Fibroblast of gingiva (primary cell): ENCODE measurements at regions not wholly inside any gene's neighbourhood (a gene's known extent, or its start where the extent isn't known, plus 50 kb on each side); places are given as distances from the start of the nearest gene placed in this dataset.
A peak's percentile ranks its signal among the peaks of the same experiment; 100 is the strongest.

Experiments used
- DNase-seq: peaks from one replicate; pipeline ENCODE4 v3.0.0-alpha.2; 2011; ENCODE audit warnings: low read depth

DNA sequence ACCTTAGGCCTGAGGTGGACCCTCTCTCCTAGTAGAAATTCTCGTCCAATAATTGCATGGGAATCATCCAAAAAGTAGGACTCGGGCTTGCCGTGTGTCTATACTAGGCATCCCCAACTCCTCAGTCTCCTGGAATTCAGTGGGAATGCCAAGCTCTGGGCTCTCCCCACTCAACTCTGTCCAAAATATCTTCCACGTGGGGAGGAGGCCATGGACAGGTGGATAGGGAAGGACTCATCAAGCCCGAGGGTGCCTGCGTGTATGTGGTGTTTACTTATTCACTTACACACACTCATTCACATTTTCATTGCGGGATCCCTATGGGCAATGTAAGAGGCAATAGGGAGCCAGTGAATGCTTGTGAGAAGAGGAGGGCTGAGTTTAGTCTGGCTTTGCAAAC, 383.3 kb downstream of the MN1 start:
- DNase-seq, result no peak

- no peak for DNase-seq
Measured at GRCh38 chr22:27419473-27419872, 382.1 kb downstream of the MN1 start.

DNA sequence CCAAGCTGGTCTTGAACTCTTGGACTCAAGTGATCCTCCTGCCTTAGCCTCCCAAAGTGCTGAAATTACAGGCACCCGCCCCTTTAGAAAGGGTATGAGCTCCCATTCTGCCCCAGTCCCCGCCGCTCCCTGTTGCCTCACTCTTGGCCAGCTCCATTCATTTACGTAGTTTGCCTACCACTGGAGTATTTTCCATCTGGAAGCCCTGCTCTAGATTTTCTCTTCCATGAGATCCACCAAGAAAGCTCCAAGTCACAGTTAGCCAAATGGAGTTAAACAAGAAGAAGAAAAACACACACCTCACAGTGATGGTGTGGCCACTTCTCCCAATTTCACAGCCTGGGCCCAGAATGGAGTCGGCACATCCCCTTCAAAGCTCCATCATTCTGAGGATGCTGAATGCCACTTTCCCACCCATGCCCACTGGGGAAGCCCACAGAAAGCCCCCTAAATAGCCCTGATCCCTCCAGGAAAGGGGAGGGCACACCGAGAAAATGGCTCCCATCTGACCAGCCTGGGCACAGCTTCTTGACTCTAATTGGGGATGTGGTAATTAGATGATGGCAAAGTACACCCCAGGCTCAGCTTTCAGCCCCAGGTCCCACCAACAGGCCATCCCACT, 381.2 kb downstream of the MN1 start:
- DNase-seq, result peak; percentile 36

GRCh38 chr22:27420817-27421361, 380.7 kb downstream of the MN1 start:
- peak; percentile 95 for DNase-seq

- DNase-seq, result no peak
Measured at GRCh38 chr22:27422442-27422841, 379.1 kb downstream of the MN1 start.

DNA sequence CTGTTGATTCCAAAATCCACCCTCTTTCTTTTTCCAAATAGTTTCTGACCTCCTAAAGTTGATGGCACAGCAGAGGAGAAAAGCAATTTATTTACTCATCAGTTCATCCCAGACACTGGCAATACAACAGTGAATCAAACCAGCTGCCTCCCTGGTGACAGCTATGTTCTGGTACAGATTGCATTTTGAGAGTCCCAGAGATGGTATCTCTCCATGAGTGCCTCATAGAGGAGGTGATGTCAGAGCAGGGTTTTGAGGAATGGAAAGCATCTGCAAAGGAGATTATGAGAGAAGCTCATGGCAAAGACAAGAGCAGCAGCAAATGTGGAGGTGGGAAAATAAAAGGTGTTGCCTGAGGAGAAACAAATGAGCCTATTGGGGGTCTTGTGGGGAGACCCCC, 377.2 kb downstream of the MN1 start:
- no peak for DNase-seq

GRCh38 chr22:27429476-27429875, 372.1 kb downstream of the MN1 start:
- DNase-seq, result no peak

DNA sequence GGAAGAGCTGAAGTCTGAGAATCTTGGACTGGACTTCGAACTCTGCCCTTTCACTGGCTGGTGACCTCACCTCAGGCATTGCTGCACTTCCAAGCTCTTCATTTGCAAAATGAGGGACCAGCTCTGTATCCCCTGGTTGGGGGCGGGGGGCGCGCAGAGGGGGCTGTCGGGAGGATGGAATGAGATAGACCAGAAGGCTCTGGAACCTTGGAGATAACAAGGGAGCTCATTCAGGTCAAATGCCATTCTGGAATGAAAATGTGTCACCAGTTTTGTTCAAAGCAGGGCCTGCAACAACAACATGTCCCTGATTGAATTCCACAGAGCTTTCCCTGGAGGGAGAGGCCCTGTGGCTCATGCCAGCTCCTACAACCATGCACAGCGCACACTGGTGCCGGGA, 370.5 kb downstream of the MN1 start:
- no peak for DNase-seq

GRCh38 chr22:27431896-27432295, 369.7 kb downstream of the MN1 start:
- DNase-seq, result peak; percentile 39

DNA sequence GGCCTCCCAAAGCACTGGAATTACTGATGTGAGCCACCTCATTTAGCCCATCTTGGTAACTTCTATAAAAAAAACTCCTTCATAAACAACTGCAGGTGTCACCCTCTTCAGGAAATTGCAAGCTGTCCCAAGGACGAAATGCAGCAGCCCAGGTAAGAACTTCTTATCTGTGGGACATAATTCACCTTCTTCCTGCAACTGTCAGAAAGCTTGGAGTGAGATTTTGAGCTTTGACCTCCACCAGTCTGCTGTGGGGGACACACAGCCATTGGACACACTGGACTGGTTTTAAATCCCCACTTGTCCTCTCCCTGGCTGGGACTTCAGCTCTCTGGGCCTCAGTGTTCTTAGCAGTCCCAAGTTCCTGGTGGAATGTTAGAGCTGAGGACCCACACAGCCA, 368.5 kb downstream of the MN1 start:
- no peak for DNase-seq

- no peak for DNase-seq
Measured at GRCh38 chr22:27433585-27434190, 367.9 kb downstream of the MN1 start.

DNA sequence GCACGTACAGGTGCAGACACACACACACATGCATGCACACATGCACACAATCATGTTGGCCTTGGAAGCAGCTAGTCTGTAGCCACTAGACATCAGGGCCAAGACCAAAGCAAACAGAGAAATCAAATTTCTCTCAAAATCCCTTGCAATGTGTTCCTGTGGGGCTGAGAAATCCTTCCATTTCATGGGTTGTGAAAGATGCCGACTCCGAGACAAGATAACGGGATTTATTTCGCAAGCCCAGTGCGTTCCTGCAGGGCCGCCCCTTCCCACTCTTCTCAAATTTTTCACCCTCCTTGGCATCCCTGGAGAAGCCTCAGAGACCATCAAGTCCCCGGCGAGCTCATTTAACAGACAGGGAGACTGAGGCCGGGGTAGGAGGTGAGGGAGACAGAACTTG, 366.7 kb downstream of the MN1 start:
- no peak for DNase-seq

- peak; percentile 62 for DNase-seq
Measured at GRCh38 chr22:27435844-27436576, 365.5 kb downstream of the MN1 start.

DNA sequence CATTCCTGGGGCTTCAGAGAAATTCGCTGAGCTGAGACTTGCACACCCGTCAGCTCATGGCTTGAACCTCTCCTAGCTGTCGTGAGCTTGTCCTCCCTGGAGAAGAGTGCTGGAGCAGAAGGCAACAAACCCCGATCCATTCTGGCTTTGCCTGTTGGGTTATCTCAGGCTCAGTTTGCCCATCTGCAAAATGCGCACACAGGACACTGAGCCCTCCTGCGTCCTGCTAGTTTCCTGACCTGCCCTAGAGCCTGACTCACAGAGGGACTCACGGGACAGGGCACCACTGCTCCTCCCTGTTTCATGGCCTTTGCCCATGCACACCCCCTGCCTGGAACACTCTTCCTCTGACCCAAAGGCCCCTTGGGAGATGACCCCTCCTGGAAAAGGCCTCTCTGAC, 365.0 kb downstream of the MN1 start:
- DNase-seq, result no peak

GRCh38 chr22:27437570-27437969, 364.0 kb downstream of the MN1 start:
- DNase-seq, result no peak

DNA sequence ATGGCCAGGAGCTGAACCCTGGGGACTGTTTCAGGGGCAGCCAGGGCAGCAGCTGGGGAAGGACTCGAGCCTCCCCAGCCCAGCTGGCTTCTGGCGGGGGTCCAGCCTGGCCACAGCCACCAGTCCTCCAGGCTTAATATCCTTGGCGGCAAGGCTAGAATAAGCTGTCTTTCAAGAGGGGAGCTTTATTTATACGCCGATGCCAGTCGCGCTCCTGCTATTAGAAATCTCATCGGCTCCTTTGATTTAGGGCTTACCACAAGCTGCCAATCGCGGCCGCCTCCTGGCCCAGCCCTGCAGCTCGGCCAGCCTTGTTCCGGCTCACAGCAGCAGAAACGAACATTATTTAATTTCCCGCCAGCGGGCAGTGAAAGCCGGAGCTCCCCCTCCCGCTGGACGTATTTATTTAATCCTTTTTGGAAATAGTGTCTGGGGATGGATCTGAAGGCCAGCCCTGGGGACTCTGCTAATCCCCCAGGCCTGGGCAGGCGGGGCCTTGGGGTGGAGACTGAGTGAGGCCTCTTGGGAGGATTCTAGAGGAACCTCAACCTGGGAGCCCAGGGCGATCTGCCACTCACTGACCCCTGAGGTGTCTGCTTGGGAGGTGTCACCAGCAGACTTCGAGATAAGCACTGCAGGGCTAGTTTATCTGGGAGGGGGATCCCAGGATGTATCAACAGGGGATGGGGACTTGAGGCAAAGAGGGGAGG, 363.1 kb downstream of the MN1 start:
- peak; percentile 29 for DNase-seq

GRCh38 chr22:27439131-27439530, 362.4 kb downstream of the MN1 start:
- no peak for DNase-seq

GRCh38 chr22:27440304-27440865, 361.2 kb downstream of the MN1 start:
- no peak for DNase-seq

GRCh38 chr22:27441706-27442475, 359.7 kb downstream of the MN1 start:
- DNase-seq, result no peak

- no peak for DNase-seq
Measured at GRCh38 chr22:27443306-27443705, 358.2 kb downstream of the MN1 start.

- no peak for DNase-seq
Measured at GRCh38 chr22:27445881-27446280, 355.7 kb downstream of the MN1 start.

- DNase-seq, result no peak
Measured at GRCh38 chr22:27447289-27447688, 354.3 kb downstream of the MN1 start.
